ENCODE measurements at regions not wholly inside any gene's neighbourhood (a gene's known extent, or its start where the extent isn't known, plus 50 kb on each side); places are given as distances from the start of the nearest gene placed in this dataset.

DNA sequence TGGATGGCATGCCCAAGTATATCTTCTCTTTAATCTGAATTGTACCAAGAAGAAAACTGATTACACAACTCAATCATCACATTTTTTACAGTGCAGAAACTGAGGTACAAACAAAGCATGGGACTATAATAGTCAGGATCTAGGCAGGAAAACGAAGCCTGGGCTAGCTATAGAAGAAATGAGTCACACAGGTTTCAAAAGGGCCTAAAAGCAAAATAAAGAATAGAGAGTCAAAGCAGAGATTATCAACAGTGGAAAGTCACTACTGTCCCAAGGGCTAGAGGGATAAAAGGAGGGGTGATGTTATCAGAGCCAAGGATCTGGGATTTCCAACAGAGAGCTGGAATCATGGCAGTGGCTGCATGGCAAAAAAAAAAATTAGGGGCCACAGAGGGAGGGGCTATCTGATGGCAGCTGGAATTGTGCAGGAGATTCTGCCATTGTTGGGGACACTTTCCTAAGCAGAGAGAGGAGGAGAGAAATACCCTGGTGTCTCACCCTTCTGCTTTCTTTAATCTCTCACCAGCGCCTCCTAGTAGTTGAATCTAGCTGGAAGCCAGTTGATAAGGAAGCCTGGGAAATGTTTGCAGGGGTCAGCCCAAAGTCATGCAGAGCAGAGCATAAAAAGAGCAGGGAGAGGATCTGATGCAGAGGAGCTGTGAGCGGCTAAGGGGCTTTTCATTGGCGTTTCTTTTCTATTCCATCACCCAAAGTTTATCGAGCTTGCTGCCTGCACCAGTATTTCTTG is 343.2 kb downstream of the ACTL7B start:
- no peak overlapping the region for H3K9ac ChIP-seq (ENCODE audit: low read depth, low read length)

DNA sequence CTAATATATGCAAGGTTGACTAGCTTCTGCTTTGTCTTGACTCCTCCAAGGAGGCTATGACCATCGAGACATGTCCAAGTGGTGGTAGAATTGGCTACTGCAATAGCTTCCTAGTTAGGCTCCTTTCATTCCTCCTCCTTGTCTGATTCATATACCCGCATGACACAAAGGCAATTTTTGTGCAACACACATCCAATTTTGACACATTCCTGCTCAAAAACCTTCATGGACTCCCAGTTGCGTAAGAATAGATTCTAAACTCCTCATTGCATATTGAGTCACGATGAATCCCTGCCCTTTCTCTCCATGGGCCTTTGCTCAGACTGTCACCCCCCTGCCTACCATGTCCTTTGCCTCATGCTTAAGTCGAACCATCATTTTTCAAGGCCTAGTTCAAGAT is 344.5 kb downstream of the ACTL7B start:
- no peak overlapping the region for H3K4me3 ChIP-seq (ENCODE audit: low read depth, low read length)
- no peaks in the 10 kb centered on the region for H3K9me3 ChIP-seq (ENCODE audit: control insufficient read depth, insufficient read depth, low read length)
- H3K27me3 ChIP-seq (ENCODE audit: control insufficient read depth, insufficient read depth, low read length) = no peaks in the 10 kb centered on the region
- H3K36me3 ChIP-seq (ENCODE audit: control insufficient read depth, insufficient read depth, low read length) = no peaks in the 10 kb centered on the region
- H3K9ac ChIP-seq (ENCODE audit: low read depth, low read length) = no peak overlapping the region
- no peak overlapping the region for H3K27ac ChIP-seq (ENCODE audit: low read depth, low read length)
- H3K4me1 ChIP-seq (ENCODE audit: control insufficient read depth, insufficient read depth, low read length) = no peaks in the 10 kb centered on the region

More for the DNA sequence above, 343.2 kb downstream of the ACTL7B start:
- Histone ChIP-seq H3K4me1 (ENCODE audit: control insufficient read depth, insufficient read depth, low read length) (no peaks in the 10 kb centered on the region), H3K9me3 (ENCODE audit: control insufficient read depth, insufficient read depth, low read length) (no peaks in the 10 kb centered on the region), H3K27ac (ENCODE audit: low read depth, low read length) (no peak overlapping the region), H3K36me3 (ENCODE audit: control insufficient read depth, insufficient read depth, low read length) (no peaks in the 10 kb centered on the region), H3K4me3 (ENCODE audit: low read depth, low read length) (no peak overlapping the region), H3K27me3 (ENCODE audit: control insufficient read depth, insufficient read depth, low read length) (no peaks in the 10 kb centered on the region)

DNA sequence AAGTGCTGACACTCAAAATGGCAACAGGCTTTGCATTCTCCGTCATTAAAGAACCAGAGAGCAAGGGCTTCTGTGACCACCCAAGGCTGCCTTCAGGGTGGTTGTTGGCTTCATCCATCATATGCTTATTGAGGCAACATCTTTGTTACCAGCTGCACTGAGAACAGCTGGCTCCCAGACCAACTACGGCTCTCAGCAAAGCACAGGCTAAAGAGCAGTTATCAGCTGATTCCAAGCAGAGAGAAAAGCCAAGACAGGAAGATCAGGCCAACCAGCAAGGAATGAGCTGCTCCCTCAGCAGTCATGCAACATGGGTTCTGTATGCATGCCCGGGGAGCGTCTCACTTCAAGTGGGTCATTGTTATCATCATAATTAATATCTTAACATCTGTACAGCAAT is 358.9 kb downstream of the ACTL7B start:
- Histone ChIP-seq H3K27ac (ENCODE audit: low read depth, low read length) (no peak overlapping the region), H3K27me3 (ENCODE audit: control insufficient read depth, insufficient read depth, low read length) (no peaks in the 10 kb centered on the region), H3K36me3 (ENCODE audit: control insufficient read depth, insufficient read depth, low read length) (no peaks in the 10 kb centered on the region), H3K4me1 (ENCODE audit: control insufficient read depth, insufficient read depth, low read length) (no peaks in the 10 kb centered on the region), H3K4me3 (ENCODE audit: low read depth, low read length) (no peak overlapping the region), H3K9ac (ENCODE audit: low read depth, low read length) (no peak overlapping the region), H3K9me3 (ENCODE audit: control insufficient read depth, insufficient read depth, low read length) (peaks cover 14% of the 10 kb centered on the region)

DNA sequence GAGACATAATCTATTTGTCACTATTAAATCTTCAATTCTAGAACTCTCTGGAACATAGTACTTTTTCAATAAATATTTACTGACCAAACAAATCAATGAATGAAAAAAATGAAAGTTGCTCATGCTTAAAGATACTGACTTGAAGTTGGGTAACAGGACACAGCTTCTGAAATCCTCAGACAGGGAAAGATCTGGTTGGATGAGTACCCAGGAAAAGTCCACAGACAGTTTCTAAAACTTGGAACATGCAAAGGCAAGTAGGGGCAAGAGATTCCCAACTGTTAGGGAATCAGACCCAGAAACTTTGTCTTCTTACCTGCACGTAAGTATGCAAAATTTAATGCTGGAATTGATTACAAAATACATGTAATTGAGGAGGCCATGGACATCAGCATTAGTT is 366.2 kb downstream of the ACTL7B start:
- H3K27me3 ChIP-seq (ENCODE audit: control insufficient read depth, insufficient read depth, low read length) = no peaks in the 10 kb centered on the region
- no peaks in the 10 kb centered on the region for H3K36me3 ChIP-seq (ENCODE audit: control insufficient read depth, insufficient read depth, low read length)
- no peaks in the 10 kb centered on the region for H3K4me1 ChIP-seq (ENCODE audit: control insufficient read depth, insufficient read depth, low read length)
- H3K9me3 ChIP-seq (ENCODE audit: control insufficient read depth, insufficient read depth, low read length) = no peaks in the 10 kb centered on the region
- H3K4me3 ChIP-seq (ENCODE audit: low read depth, low read length) = no peak overlapping the region
- H3K27ac ChIP-seq (ENCODE audit: low read depth, low read length) = no peak overlapping the region
- H3K9ac ChIP-seq (ENCODE audit: low read depth, low read length) = no peak overlapping the region

DNA sequence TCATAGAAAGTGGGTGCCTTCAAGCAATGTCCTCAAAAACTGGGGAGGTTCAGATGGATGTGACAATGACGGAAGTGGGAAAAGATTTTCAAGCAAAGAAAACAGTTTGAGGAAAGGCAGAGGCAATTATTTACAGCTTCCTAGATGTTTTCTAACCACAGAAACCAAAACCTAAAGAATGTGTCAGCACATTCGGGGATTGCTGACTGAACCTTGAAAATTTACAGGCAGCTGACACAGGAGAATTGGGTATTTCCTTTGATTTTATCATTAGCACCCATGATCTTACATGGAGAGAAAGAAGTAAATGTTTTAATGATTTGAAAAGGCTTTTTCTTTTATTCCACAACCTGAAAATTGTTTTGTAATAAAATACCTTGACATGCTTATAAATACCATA is 369.0 kb downstream of the ACTL7B start:
- no peak overlapping the region for H3K9ac ChIP-seq (ENCODE audit: low read depth, low read length)
- no peaks in the 10 kb centered on the region for H3K4me1 ChIP-seq (ENCODE audit: control insufficient read depth, insufficient read depth, low read length)
- H3K27ac ChIP-seq (ENCODE audit: low read depth, low read length) = no peak overlapping the region
- no peaks in the 10 kb centered on the region for H3K27me3 ChIP-seq (ENCODE audit: control insufficient read depth, insufficient read depth, low read length)
- no peak overlapping the region for H3K4me3 ChIP-seq (ENCODE audit: low read depth, low read length)
- H3K36me3 ChIP-seq (ENCODE audit: control insufficient read depth, insufficient read depth, low read length) = no peaks in the 10 kb centered on the region
- H3K9me3 ChIP-seq (ENCODE audit: control insufficient read depth, insufficient read depth, low read length) = no peaks in the 10 kb centered on the region

DNA sequence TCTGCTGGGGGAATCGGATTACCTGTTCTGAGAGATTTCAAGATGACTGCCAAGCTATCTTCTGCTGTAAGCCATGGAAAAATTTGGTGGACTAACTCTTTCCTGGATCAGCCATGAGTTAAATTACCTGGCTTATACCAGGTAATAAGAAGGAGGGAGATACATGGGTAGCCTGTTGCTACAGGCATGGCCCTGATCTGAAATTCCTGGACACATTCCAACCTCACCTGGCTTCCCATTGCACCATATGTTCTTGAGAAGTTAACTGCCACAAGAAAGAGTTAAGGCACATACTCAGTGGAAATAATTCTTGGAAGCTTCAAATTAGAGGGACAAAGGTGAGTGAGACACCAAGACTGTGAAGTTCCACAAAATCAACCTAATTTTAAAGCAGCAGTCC is 371.3 kb downstream of the ACTL7B start:
- H3K4me1 ChIP-seq (ENCODE audit: control insufficient read depth, insufficient read depth, low read length) = no peaks in the 10 kb centered on the region
- no peaks in the 10 kb centered on the region for H3K9me3 ChIP-seq (ENCODE audit: control insufficient read depth, insufficient read depth, low read length)
- H3K9ac ChIP-seq (ENCODE audit: low read depth, low read length) = no peak overlapping the region
- no peaks in the 10 kb centered on the region for H3K36me3 ChIP-seq (ENCODE audit: control insufficient read depth, insufficient read depth, low read length)
- no peak overlapping the region for H3K4me3 ChIP-seq (ENCODE audit: low read depth, low read length)
- H3K27me3 ChIP-seq (ENCODE audit: control insufficient read depth, insufficient read depth, low read length) = no peaks in the 10 kb centered on the region
- no peak overlapping the region for H3K27ac ChIP-seq (ENCODE audit: low read depth, low read length)

DNA sequence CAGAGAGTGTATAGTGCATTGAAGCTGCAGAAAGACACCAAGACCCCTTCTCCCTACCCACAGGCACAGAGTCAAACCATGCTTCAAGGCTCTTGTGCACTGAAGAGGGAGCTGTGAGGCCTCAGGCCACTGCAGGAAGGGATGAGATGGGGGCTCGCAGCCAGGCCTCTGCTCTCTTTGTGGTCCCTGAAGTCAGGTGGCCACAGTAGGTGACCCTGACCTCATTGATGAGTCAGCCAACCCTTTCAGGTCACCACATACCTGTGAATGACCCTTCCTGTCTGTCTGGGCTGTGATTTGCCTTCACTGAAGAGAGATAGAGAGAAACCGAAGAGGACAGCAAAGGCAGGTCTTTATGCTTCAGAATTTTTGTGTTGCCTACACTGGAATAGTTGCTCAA is 372.1 kb downstream of the ACTL7B start:
- Histone ChIP-seq H3K36me3 (ENCODE audit: control insufficient read depth, insufficient read depth, low read length) (no peaks in the 10 kb centered on the region), H3K27me3 (ENCODE audit: control insufficient read depth, insufficient read depth, low read length) (no peaks in the 10 kb centered on the region), H3K4me3 (ENCODE audit: low read depth, low read length) (no peak overlapping the region), H3K4me1 (ENCODE audit: control insufficient read depth, insufficient read depth, low read length) (no peaks in the 10 kb centered on the region), H3K9ac (ENCODE audit: low read depth, low read length) (no peak overlapping the region), H3K27ac (ENCODE audit: low read depth, low read length) (no peak overlapping the region), H3K9me3 (ENCODE audit: control insufficient read depth, insufficient read depth, low read length) (no peaks in the 10 kb centered on the region)

DNA sequence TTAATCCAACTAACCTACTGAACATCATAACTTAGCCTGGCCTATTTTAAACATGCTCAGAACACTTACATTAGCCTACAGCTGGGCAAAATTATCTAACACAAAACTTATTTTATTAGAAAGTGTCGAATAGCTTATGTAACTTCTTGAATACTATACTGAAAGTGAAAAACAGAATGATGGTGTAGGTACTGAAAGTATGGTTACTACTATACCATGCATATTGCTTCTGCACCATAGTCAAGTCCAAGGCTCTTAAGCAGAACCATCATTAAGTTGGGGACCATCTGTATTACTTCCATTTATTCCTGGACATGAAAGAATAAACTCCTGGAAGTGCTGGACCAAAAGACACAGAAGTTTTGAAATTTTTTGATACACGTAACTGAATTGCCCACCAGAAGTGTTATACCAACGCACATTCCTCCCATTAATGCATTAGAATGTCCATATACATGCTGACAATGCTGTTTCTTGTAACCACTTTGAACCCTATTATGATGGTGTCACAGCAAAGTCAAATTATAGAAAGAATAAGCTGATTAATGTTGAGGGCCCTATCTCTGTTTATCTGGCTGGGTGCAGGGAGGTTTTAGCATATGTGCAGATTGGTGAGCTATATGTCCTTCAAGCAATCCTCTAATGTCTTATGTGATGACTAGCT is 375.7 kb downstream of the ACTL7B start:
- Histone ChIP-seq H3K4me3 (ENCODE audit: low read depth, low read length) (no peak overlapping the region), H3K27ac (ENCODE audit: low read depth, low read length) (no peak overlapping the region), H3K27me3 (ENCODE audit: control insufficient read depth, insufficient read depth, low read length) (no peaks in the 10 kb centered on the region), H3K9ac (ENCODE audit: low read depth, low read length) (no peak overlapping the region), H3K36me3 (ENCODE audit: control insufficient read depth, insufficient read depth, low read length) (no peaks in the 10 kb centered on the region), H3K4me1 (ENCODE audit: control insufficient read depth, insufficient read depth, low read length) (no peaks in the 10 kb centered on the region), H3K9me3 (ENCODE audit: control insufficient read depth, insufficient read depth, low read length) (no peaks in the 10 kb centered on the region)

DNA sequence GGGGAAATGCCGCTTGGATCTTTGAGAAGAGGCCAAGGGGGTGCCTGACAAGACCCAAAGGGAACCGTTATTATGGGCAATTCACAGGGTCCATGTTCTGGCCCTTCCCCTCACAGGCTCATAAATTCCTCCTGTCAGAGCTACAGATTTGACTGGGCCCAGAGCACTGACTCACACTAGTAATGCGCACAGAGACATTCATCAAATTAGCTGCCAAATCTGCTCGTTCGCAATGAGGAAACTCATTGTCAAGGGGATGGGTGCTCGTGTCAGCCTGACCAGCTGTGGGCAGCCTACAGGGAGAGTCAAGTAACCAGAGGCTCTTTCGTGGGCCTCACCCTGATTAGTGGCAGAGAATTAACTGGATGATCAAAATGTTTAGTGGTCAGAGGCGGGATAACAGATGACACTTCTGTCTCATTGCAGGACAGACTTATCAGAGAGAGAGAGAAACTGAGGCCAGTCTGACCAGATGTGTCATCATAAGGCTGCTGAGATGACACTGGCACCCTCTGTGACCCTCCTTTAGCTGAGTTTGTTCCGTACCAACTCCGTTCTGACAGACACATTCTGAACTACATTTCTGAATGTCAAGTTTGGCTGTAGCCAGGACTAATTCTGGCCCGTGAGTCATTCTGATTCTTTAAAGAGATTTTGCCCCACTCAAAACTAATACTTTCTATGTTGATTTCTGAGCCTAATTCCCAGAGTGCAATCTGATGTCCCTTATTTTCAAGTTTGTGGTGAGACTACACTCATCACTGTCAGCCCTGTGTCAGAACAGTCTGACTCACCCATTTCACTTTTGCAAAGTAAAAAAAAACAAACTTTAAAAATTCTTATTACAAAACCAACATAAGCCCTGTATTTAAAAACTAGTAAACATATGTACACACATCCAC is 377.1 kb downstream of the ACTL7B start:
- no peaks in the 10 kb centered on the region for H3K36me3 ChIP-seq (ENCODE audit: control insufficient read depth, insufficient read depth, low read length)
- peaks cover 3% of the 10 kb centered on the region; the same call in 1 of the 2 replicates for H3K4me1 ChIP-seq (ENCODE audit: control insufficient read depth, insufficient read depth, low read length)
- no peak overlapping the region for H3K9ac ChIP-seq (ENCODE audit: low read depth, low read length)
- H3K4me3 ChIP-seq (ENCODE audit: low read depth, low read length) = no peak overlapping the region
- H3K9me3 ChIP-seq (ENCODE audit: control insufficient read depth, insufficient read depth, low read length) = no peaks in the 10 kb centered on the region
- H3K27ac ChIP-seq (ENCODE audit: low read depth, low read length) = no peak overlapping the region
- H3K27me3 ChIP-seq (ENCODE audit: control insufficient read depth, insufficient read depth, low read length) = no peaks in the 10 kb centered on the region

DNA sequence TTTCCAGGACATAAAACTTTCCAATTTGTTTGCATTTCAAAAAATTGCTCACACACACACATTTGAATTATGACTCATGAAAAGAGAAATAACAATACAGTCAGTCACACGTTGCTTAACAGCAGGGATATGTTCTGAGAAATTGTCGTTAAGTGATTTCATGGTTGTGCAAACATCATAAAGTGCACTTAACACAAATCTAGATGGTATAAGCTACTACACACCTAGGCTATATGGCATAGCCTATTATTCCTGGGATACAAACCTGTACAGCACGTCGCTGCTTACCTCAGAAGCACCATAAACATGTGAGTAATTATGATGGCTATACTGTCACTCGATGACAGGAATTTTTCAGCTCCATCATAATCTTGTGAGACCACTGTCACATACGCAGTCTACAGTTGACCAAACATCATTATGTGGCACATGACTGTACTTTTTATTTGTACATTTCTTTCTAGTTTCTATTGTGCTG is 378.2 kb downstream of the ACTL7B start:
- H3K27ac ChIP-seq (ENCODE audit: low read depth, low read length) = no peak overlapping the region
- H3K9ac ChIP-seq (ENCODE audit: low read depth, low read length) = no peak overlapping the region
- peaks cover 10% of the 10 kb centered on the region; the same call in 1 of the 2 replicates for H3K4me1 ChIP-seq (ENCODE audit: control insufficient read depth, insufficient read depth, low read length)
- no peaks in the 10 kb centered on the region for H3K36me3 ChIP-seq (ENCODE audit: control insufficient read depth, insufficient read depth, low read length)
- no peak overlapping the region for H3K4me3 ChIP-seq (ENCODE audit: low read depth, low read length)
- H3K9me3 ChIP-seq (ENCODE audit: control insufficient read depth, insufficient read depth, low read length) = no peaks in the 10 kb centered on the region
- no peaks in the 10 kb centered on the region for H3K27me3 ChIP-seq (ENCODE audit: control insufficient read depth, insufficient read depth, low read length)

Measured in HUES48 (cell line).